ENCODE measurements at regions not wholly inside any gene's neighbourhood (a gene's known extent, or its start where the extent isn't known, plus 50 kb on each side); places are given as distances from the start of the nearest gene placed in this dataset.

DNA sequence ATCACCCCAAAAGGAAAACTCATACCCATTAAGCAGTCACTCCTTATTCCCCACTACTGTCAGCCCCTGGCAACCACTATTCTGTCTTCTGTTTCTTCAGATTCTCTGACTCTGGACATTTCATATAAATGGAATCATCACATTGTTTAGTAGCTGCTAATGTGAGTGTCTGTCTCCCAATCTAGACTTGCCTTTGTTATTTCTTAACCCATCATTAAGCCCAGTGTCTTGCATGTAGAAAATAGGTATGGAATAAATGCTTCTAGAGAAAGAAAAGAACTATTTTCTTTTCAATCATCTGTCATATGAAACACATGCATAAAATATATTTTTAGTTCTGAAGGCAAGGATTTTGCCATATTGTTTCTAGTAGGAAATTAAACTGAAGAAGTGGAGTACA is 610.0 kb downstream of the PLPP3 start:
- TF ChIP-seq CTCF (IDR thresholded peaks at IDR 0.05) (no peak), POLR2AphosphoS5 (IDR thresholded peaks at IDR 0.05) (no peak)

All from suprapubic skin (tissue), 3 donors.